GM12878 (cell line): ENCODE measurements at regions not wholly inside any gene's neighbourhood (a gene's known extent, or its start where the extent isn't known, plus 50 kb on each side); places are given as distances from the start of the nearest gene placed in this dataset.

Experiments
- ATAC-seq: fragments of 200-7000 bp; cut with Tn5 transposase; 3 replicates; pipeline ENCODE4 v1.9.1; 2020; ENCODE audit warnings: mild to moderate bottlenecking, moderate library complexity
- BruUV-seq: library from RNA; stranded (reverse); fragments of 400-500 nt; replicated peaks from 2 replicates; lab custom pipeline; 2021; lab: Mats Ljungman, UMichigan
- CTCF ChIA-PET: fragments of 300-600 bp; sonication (Branson Sonifier 250); formaldehyde crosslinking; extraction: SDS; loops from one replicate; lab custom pipeline; 2021; ENCODE audit warnings: inconsistent platforms; lab: Yijun Ruan, JAX
- POLR2A ChIA-PET: fragments of 350-600 bp; formaldehyde crosslinking; extraction: SDS; loops from one replicate; lab custom pipeline; 2021; ENCODE audit warnings: inconsistent platforms; lab: Charles Lee
- RAD21 ChIA-PET: fragments of 300-600 bp; sonication (Branson Sonifier 250); formaldehyde crosslinking; loops from one replicate; lab custom pipeline; 2023; ENCODE audit warnings: antibody characterized with exemption; ENCODE audit not compliant: unreplicated experiment; lab: Charles Lee
- SMC1A ChIA-PET: fragments of 300-600 bp; sonication (Branson Sonifier 250); formaldehyde crosslinking; loops from one replicate; lab custom pipeline; 2023; ENCODE audit not compliant: unreplicated experiment, uncharacterized antibody; lab: Charles Lee
- DNase-seq: peaks from one replicate; pipeline ENCODE4 v3.0.0-alpha.2; 2011; ENCODE audit warnings: low read depth, low spot score
- FAIRE-seq: peaks from 3 replicates; lab custom pipeline; 2011; peaks lifted over from hg19 to GRCh38; lab: Jason Lieb, UNC
- H2AFZ ChIP-seq: 2 replicates; pipeline ENCODE4 v1.6.0; 2011; ENCODE audit warnings: low read depth, low read length, control low read depth; ENCODE audit not compliant: control insufficient read depth
- H3K27ac ChIP-seq: 2 replicates; pipeline ENCODE4 v1.5.1; 2011; ENCODE audit warnings: control low read depth; ENCODE audit not compliant: control insufficient read depth, insufficient read depth
- H3K27me3 ChIP-seq, 2 experiments: replicated peaks in 1 of 2; 2 replicates each; pipeline versions ENCODE4 v1.6.0 to v1.6.1; 2011; ENCODE audit warnings: low read length in 1 of 2; ENCODE audit not compliant: control insufficient read depth in 2 of 2, insufficient read depth in 2 of 2
- H3K36me3 ChIP-seq, 2 experiments: 2 replicates each; pipeline ENCODE4 v1.5.1; 2011; ENCODE audit warnings: low read length in 1 of 2; ENCODE audit not compliant: control insufficient read depth in 2 of 2, insufficient read depth in 2 of 2
- H3K4me1 ChIP-seq: 2 replicates; pipeline ENCODE4 v1.6.1; 2011; ENCODE audit warnings: mild to moderate bottlenecking, low read length, moderate library complexity, mixed read lengths; ENCODE audit not compliant: control insufficient read depth, insufficient read depth
- H3K4me2 ChIP-seq: 2 replicates; pipeline ENCODE4 v1.6.0; 2011; ENCODE audit warnings: control low read depth; ENCODE audit not compliant: control insufficient read depth, insufficient read depth
- H3K4me3 ChIP-seq: fragments of 200-600 bp; sonication (generic); 2 replicates; pipeline ENCODE4 v1.5.1; 2016
- H3K79me2 ChIP-seq: 2 replicates; pipeline ENCODE4 v1.6.0; 2011; ENCODE audit warnings: low read length; ENCODE audit not compliant: control insufficient read depth, insufficient read depth
- H3K9ac ChIP-seq: 2 replicates; pipeline ENCODE4 v1.8.0; 2011; ENCODE audit warnings: low read length, control low read depth, mixed read lengths; ENCODE audit not compliant: control insufficient read depth, insufficient read depth
- H3K9me3 ChIP-seq: replicated peaks from 3 replicates; pipeline ENCODE4 v1.5.1; 2011; ENCODE audit warnings: mild to moderate bottlenecking, low read length; ENCODE audit not compliant: control insufficient read depth, insufficient read depth
- H4K20me1 ChIP-seq: 2 replicates; pipeline ENCODE4 v1.6.0; 2011; ENCODE audit not compliant: control insufficient read depth, insufficient read depth
- BACH1 ChIP-seq: fragments of 450-650 bp; IDR thresholded peaks from 2 replicates; pipeline ENCODE4 v1.6.1; 2017; ENCODE audit warnings: mild to moderate bottlenecking, borderline replicate concordance
- BHLHE40 ChIP-seq, 2 experiments: fragments of 450-650 bp in 1 of 2; IDR thresholded peaks; 2 replicates each; pipeline ENCODE4 v1.6.1; 2011 to 2017; ENCODE audit warnings: low read depth in 2 of 2, borderline replicate concordance in 1 of 2, improper control_type of control experiment in 1 of 2, low read length in 1 of 2, mild to moderate bottlenecking in 1 of 2
- NFXL1 ChIP-seq: fragments of 450-650 bp; IDR thresholded peaks from 2 replicates; pipeline ENCODE4 v1.6.1; 2017; ENCODE audit warnings: antibody characterized with exemption, mild to moderate bottlenecking, borderline replicate concordance
- POLR2A ChIP-seq: IDR thresholded peaks from 2 replicates; pipeline ENCODE4 v1.6.1; 2011; ENCODE audit warnings: low read depth, mild to moderate bottlenecking, low read length
- TARDBP ChIP-seq: IDR thresholded peaks from 2 replicates; pipeline ENCODE4 v1.6.1; 2016; ENCODE audit warnings: borderline replicate concordance
- WGBS: methylation state at CpG from one replicate; pipeline ENCODE4 v1.1.6; 2016; ENCODE audit warnings: low lambda C conversion rate; ENCODE audit not compliant: insufficient replicate concordance, insufficient coverage; ENCODE audit errors: missing lambda C conversion rate; 5-methylcytosine and 5-hydroxymethylcytosine counted together
- in situ Hi-C: fragments of 300-500 bp; cut with MboI; formaldehyde crosslinking; loops from 9 replicates; pipeline ENCODE4 v1.14.3; 2018; ENCODE audit warnings: mixed read lengths
- intact Hi-C: fragments of 100-400 bp; cut with micrococcal nuclease; formaldehyde crosslinking; loops from one replicate; pipeline ENCODE4 v1.14.2; 2022; ENCODE audit not compliant: unreplicated experiment
- TF ChIP-seq, protein P1 (sequence below): fragments of 450-650 bp; IDR thresholded peaks from 2 replicates; pipeline ENCODE4 v1.6.1; 2014; ENCODE audit warnings: mild to moderate bottlenecking
- TF ChIP-seq, protein P2 (sequence below): fragments of 150-350 bp; IDR thresholded peaks from 2 replicates; pipeline ENCODE4 v1.6.1; 2016; ENCODE audit warnings: low read depth, low read length
- TF ChIP-seq, protein P3 (sequence below): fragments of 450-650 bp; IDR thresholded peaks from 2 replicates; pipeline ENCODE4 v1.6.1; 2017; ENCODE audit warnings: mild to moderate bottlenecking, low read depth, inconsistent platforms; ENCODE audit not compliant: poor library complexity, severe bottlenecking
- TF ChIP-seq, protein P4 (sequence below): fragments of 450-650 bp; conservative IDR thresholded peaks from 2 replicates; pipeline ENCODE4 v1.6.1; 2017; ENCODE audit warnings: mild to moderate bottlenecking, moderate library complexity

DNA sequence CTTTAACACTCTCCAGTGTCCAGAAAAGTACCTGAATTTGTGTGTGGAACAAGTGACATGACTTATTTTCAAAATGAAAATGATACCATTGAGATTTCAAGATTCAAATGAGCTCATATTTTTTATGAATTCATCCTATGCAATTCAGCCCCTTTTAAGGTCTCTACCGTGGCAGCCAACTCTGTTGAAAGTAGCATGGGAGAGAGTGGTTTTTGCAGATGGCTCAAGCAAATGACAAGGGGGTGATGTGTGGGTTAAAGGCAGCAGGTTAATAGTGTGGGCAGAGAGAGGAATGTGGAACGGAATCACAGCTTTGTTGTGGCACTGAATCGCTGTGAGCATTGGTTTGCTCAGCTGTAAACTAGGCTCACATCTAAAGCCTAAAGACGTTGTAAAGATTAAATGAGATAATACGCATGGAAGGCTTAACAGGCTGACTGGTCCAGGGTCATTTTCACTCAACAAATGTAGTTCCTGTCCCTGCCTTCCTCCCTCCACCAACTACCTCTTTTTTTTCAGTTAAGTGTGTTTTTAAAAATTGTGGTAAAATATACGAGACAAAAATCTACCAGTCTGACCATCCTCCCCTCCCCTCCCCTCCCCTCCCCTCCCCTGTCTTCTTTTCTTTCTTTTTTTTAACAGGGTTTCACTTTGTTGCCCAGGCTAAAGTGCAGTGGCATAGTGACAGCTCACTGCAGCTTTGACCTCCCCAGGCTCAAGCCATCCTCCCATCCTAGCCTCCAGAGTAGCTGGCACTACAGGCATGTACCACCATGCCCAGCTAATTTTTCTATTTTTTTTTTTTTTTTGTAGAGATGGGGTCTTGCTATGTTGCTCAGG lies 114.7 kb upstream of the ZNF217 start:
- intact Hi-C loops = loop anchor here (2.0 to 5.0 kb wide), 3 partner anchors 44 to 209 kb away; no protein-coding TSS in a partner anchor
- no peaks in the 10 kb centered on the region for H3K36me3 ChIP-seq
- no peaks in the 10 kb centered on the region for H4K20me1 ChIP-seq
- H3K27me3 ChIP-seq = no peaks in the 10 kb centered on the region
- RAD21 ChIA-PET = interaction anchor here (0.5 to 4.7 kb wide), 53 partner anchors 8 to 355 kb away, joined by 3 to 34 read pairs (median 6); no protein-coding TSS in a partner anchor
- H3K4me1 ChIP-seq = peaks cover 45% of the 10 kb centered on the region
- SMC1A ChIA-PET = interaction anchor here (0.6 to 5.2 kb wide), 54 partner anchors 7 to 234 kb away, joined by 3 to 64 read pairs (median 5); no protein-coding TSS in a partner anchor
- peak overlapping the region; percentile 92 for H3K4me2 ChIP-seq
- in situ Hi-C loops = no loop called here
- under 1% methylated on average over 6 of the region's 6 CpGs for WGBS
- ATAC-seq = peak; percentile 83
- CTCF ChIA-PET = interaction anchor here (0.7 to 2.1 kb wide), 18 partner anchors 11 to 232 kb away, joined by 3 to 9 read pairs (median 4); no protein-coding TSS in a partner anchor
- H2AFZ ChIP-seq = peak overlapping the region; percentile 9; the same call in 1 of the 2 replicates
- H3K9ac ChIP-seq = peak overlapping the region; percentile 57
- FAIRE-seq = peak; percentile 95
- peak overlapping the region; percentile 97 for H3K27ac ChIP-seq
- BruUV-seq = no TSS peak
- POLR2A ChIA-PET = interaction anchor here (0.5 to 3.3 kb wide), 25 partner anchors 10 to 571 kb away, joined by 3 to 22 read pairs (median 3); no protein-coding TSS in a partner anchor
- H3K9me3 ChIP-seq = no peaks in the 10 kb centered on the region
- DNase-seq = peak; percentile 94
- no peaks in the 10 kb centered on the region for H3K79me2 ChIP-seq
- H3K4me3 ChIP-seq = peak overlapping the region; percentile 43; the same call in 1 of the 2 replicates
- TF ChIP-seq NFXL1 (peak; percentile 76; the same call in 1 of the 2 replicates), POLR2A (peak; percentile 36), BACH1 (no peak), TARDBP (no peak), BHLHE40 (IDR thresholded peaks at IDR 0.05; ENCODE audit: borderline replicate concordance in 1 of 2, low read depth in 2 of 2, low read length in 1 of 2) (peak in 1 of 2 experiments; percentile 30; a peak in 1 of 4 replicates)
- TF ChIP-seq, protein P1, sequence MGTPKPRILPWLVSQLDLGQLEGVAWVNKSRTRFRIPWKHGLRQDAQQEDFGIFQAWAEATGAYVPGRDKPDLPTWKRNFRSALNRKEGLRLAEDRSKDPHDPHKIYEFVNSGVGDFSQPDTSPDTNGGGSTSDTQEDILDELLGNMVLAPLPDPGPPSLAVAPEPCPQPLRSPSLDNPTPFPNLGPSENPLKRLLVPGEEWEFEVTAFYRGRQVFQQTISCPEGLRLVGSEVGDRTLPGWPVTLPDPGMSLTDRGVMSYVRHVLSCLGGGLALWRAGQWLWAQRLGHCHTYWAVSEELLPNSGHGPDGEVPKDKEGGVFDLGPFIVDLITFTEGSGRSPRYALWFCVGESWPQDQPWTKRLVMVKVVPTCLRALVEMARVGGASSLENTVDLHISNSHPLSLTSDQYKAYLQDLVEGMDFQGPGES = no peak
- TF ChIP-seq, protein P2, sequence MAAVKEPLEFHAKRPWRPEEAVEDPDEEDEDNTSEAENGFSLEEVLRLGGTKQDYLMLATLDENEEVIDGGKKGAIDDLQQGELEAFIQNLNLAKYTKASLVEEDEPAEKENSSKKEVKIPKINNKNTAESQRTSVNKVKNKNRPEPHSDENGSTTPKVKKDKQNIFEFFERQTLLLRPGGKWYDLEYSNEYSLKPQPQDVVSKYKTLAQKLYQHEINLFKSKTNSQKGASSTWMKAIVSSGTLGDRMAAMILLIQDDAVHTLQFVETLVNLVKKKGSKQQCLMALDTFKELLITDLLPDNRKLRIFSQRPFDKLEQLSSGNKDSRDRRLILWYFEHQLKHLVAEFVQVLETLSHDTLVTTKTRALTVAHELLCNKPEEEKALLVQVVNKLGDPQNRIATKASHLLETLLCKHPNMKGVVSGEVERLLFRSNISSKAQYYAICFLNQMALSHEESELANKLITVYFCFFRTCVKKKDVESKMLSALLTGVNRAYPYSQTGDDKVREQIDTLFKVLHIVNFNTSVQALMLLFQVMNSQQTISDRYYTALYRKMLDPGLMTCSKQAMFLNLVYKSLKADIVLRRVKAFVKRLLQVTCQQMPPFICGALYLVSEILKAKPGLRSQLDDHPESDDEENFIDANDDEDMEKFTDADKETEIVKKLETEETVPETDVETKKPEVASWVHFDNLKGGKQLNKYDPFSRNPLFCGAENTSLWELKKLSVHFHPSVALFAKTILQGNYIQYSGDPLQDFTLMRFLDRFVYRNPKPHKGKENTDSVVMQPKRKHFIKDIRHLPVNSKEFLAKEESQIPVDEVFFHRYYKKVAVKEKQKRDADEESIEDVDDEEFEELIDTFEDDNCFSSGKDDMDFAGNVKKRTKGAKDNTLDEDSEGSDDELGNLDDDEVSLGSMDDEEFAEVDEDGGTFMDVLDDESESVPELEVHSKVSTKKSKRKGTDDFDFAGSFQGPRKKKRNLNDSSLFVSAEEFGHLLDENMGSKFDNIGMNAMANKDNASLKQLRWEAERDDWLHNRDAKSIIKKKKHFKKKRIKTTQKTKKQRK = no peak
- TF ChIP-seq, protein P3, sequence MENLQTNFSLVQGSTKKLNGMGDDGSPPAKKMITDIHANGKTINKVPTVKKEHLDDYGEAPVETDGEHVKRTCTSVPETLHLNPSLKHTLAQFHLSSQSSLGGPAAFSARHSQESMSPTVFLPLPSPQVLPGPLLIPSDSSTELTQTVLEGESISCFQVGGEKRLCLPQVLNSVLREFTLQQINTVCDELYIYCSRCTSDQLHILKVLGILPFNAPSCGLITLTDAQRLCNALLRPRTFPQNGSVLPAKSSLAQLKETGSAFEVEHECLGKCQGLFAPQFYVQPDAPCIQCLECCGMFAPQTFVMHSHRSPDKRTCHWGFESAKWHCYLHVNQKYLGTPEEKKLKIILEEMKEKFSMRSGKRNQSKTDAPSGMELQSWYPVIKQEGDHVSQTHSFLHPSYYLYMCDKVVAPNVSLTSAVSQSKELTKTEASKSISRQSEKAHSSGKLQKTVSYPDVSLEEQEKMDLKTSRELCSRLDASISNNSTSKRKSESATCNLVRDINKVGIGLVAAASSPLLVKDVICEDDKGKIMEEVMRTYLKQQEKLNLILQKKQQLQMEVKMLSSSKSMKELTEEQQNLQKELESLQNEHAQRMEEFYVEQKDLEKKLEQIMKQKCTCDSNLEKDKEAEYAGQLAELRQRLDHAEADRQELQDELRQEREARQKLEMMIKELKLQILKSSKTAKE = peak; percentile 74
- TF ChIP-seq, protein P4, sequence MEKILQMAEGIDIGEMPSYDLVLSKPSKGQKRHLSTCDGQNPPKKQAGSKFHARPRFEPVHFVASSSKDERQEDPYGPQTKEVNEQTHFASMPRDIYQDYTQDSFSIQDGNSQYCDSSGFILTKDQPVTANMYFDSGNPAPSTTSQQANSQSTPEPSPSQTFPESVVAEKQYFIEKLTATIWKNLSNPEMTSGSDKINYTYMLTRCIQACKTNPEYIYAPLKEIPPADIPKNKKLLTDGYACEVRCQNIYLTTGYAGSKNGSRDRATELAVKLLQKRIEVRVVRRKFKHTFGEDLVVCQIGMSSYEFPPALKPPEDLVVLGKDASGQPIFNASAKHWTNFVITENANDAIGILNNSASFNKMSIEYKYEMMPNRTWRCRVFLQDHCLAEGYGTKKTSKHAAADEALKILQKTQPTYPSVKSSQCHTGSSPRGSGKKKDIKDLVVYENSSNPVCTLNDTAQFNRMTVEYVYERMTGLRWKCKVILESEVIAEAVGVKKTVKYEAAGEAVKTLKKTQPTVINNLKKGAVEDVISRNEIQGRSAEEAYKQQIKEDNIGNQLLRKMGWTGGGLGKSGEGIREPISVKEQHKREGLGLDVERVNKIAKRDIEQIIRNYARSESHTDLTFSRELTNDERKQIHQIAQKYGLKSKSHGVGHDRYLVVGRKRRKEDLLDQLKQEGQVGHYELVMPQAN = peak; percentile 34; the same call in 1 of the 2 replicates
